Erythroblast (primary cell): ENCODE measurements at regions not wholly inside any gene's neighbourhood (a gene's known extent, or its start where the extent isn't known, plus 50 kb on each side); places are given as distances from the start of the nearest gene placed in this dataset.

Experiments used
- GATA1 ChIP-seq: IDR thresholded peaks from 2 replicates; pipeline ENCODE4 v1.6.1; 2011; ENCODE audit warnings: low read depth, mild to moderate bottlenecking, control low read depth, low read length, moderate library complexity
- POLR2A ChIP-seq: IDR thresholded peaks from 2 replicates; pipeline ENCODE4 v1.6.1; 2011; ENCODE audit warnings: mild to moderate bottlenecking, low read length

DNA sequence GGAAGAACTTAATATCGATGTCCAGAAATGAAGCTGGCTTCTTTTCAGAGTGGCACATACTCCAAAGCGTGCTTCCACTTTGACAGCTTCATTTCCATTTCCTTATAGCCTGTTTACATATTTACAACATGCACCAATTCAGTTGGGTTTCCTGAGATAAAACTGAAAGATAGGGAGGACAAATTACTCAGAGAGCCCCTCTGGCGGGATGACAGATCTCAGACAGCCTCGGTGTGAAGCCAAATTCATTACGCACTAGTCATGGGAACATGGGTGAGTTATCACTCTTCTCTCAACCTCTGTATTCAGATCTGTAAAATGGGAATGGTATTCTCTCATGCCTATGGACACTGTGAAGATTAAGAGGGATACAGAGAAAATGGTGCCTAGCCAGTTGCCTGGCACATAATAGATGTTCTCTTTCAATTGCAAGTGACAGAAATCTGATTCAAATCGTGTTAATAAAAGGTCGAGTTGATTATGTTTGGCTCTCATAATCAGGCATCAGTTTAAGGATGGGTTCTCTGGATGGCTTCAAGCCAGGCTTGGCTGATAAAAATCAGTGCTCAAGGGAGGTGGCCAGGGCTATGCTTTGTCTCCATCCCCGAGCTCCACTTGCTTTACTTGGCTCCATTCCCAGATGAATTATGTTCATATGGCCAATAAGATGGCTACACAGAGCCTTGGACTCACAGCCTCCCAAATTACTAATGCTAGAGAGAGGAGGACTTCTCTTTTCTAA lies 132.2 kb upstream of the C1QTNF7 start:
- TF ChIP-seq POLR2A (no peak), GATA1 (no peak)
